Mesendoderm (in vitro differentiated cells): ENCODE measurements at regions not wholly inside any gene's neighbourhood (a gene's known extent, or its start where the extent isn't known, plus 50 kb on each side); places are given as distances from the start of the nearest gene placed in this dataset.
A peak's percentile ranks its signal among the peaks of the same experiment; 100 is the strongest.

Source experiments
- DNase-seq: peaks from one replicate; pipeline ENCODE4 v3.0.0; 2013
- H2AK5ac ChIP-seq: 2 replicates; pipeline ENCODE4 v1.6.1; 2013; ENCODE audit warnings: low read length, inconsistent platforms
- H2BK120ac ChIP-seq: 2 replicates; pipeline ENCODE4 v1.6.1; 2013; ENCODE audit warnings: low read depth, mild to moderate bottlenecking, low read length, moderate library complexity, mixed read lengths
- H2BK15ac ChIP-seq: replicated peaks from 2 replicates; pipeline ENCODE4 v1.6.1; 2013; ENCODE audit warnings: low read depth, mild to moderate bottlenecking, moderate library complexity
- H2BK5ac ChIP-seq: 2 replicates; pipeline ENCODE4 v1.6.1; 2013; ENCODE audit warnings: low read length, inconsistent platforms
- H3K18ac ChIP-seq: 2 replicates; pipeline ENCODE4 v1.6.1; 2013; ENCODE audit warnings: mild to moderate bottlenecking, low read length, mixed read lengths
- H3K23ac ChIP-seq: one replicate; pipeline ENCODE4 v1.6.1; 2013; ENCODE audit warnings: low read length
- H3K27ac ChIP-seq: 2 replicates; pipeline ENCODE4 v1.5.1; 2013; ENCODE audit warnings: low read depth, mild to moderate bottlenecking, inconsistent platforms, low read length, moderate library complexity
- H3K27me3 ChIP-seq: 2 replicates; pipeline ENCODE4 v1.6.1; 2013; ENCODE audit warnings: low read length, control low read depth, mild to moderate bottlenecking, inconsistent platforms; ENCODE audit not compliant: insufficient read depth, poor library complexity
- H3K36me3 ChIP-seq: 2 replicates; pipeline ENCODE4 v1.6.1; 2013; ENCODE audit warnings: low read length, inconsistent platforms; ENCODE audit not compliant: control insufficient read depth, insufficient read depth
- H3K4ac ChIP-seq: one replicate; pipeline ENCODE4 v1.6.1; 2013; ENCODE audit warnings: low read depth, mild to moderate bottlenecking, low read length, moderate library complexity
- H3K4me1 ChIP-seq: 2 replicates; pipeline ENCODE4 v1.6.1; 2013; ENCODE audit warnings: low read depth, low read length, inconsistent platforms; ENCODE audit not compliant: control insufficient read depth
- H3K4me2 ChIP-seq: 2 replicates; pipeline ENCODE4 v1.6.1; 2013; ENCODE audit warnings: low read length
- H3K4me3 ChIP-seq: 2 replicates; pipeline ENCODE4 v1.5.1; 2013; ENCODE audit warnings: mild to moderate bottlenecking, low read length
- H3K56ac ChIP-seq: one replicate; pipeline ENCODE4 v1.6.1; 2013; ENCODE audit warnings: low read length
- H3K79me1 ChIP-seq: 2 replicates; pipeline ENCODE4 v1.6.1; 2013; ENCODE audit warnings: low read length, inconsistent platforms
- H3K79me2 ChIP-seq: 2 replicates; pipeline ENCODE4 v1.6.1; 2013; ENCODE audit warnings: mild to moderate bottlenecking, low read length; ENCODE audit not compliant: control insufficient read depth, insufficient read depth
- H3K9ac ChIP-seq: 2 replicates; pipeline ENCODE4 v1.6.1; 2013; ENCODE audit warnings: low read length, inconsistent platforms
- H4K5ac ChIP-seq: one replicate; pipeline ENCODE4 v1.6.1; 2013; ENCODE audit warnings: low read length
- H4K8ac ChIP-seq: one replicate; pipeline ENCODE4 v1.6.1; 2013; ENCODE audit warnings: low read depth, mild to moderate bottlenecking, control low read depth, low read length, moderate library complexity
- WGBS: extraction: QIAGEN DNeasy Blood & Tissue Kit; methylation state at CpG from one replicate; pipeline ENCODE4 v1.1.7; 2013; ENCODE audit warnings: low lambda C conversion rate, missing lambda C conversion rate; ENCODE audit not compliant: insufficient coverage; ENCODE audit errors: extremely low coverage; 5-methylcytosine and 5-hydroxymethylcytosine counted together

GRCh38 chr15:69729167-69729748, 276.6 kb downstream of the RPLP1 start:
- DNase-seq, result peak; percentile 40
- Histone ChIP-seq H3K23ac (no peak overlapping the region), H3K4me3 (no peak overlapping the region), H3K4ac (no peak overlapping the region), H3K18ac (no peak overlapping the region), H3K27ac (no peak overlapping the region), H3K4me2 (no peak overlapping the region), H3K4me1 (no peaks in the 10 kb centered on the region), H4K5ac (no peak overlapping the region), H3K36me3 (no peaks in the 10 kb centered on the region), H4K8ac (no peak overlapping the region), H2BK15ac (no peak overlapping the region), H2AK5ac (no peak overlapping the region), H2BK120ac (no peak overlapping the region), H2BK5ac (no peak overlapping the region), H3K9ac (no peak overlapping the region), H3K56ac (no peak overlapping the region), H3K27me3 (no peaks in the 10 kb centered on the region), H3K79me1 (no peaks in the 10 kb centered on the region), H3K79me2 (no peaks in the 10 kb centered on the region)
- WGBS, result no CpG with 5 or more reads among the region's 9 CpGs

- no peak for DNase-seq
- no peaks in the 10 kb centered on the region for H3K79me2 ChIP-seq
- no peak overlapping the region for H3K9ac ChIP-seq
- H2BK15ac ChIP-seq, result no peak overlapping the region
- no peaks in the 10 kb centered on the region for H3K27me3 ChIP-seq
- no peak overlapping the region for H2BK5ac ChIP-seq
- no peak overlapping the region for H3K4me2 ChIP-seq
- no peaks in the 10 kb centered on the region for H3K79me1 ChIP-seq
- H3K36me3 ChIP-seq, result no peaks in the 10 kb centered on the region
- no peak overlapping the region for H3K23ac ChIP-seq
- no peak overlapping the region for H3K27ac ChIP-seq
- no peak overlapping the region for H2BK120ac ChIP-seq
- no peak overlapping the region for H4K5ac ChIP-seq
- H3K18ac ChIP-seq, result no peak overlapping the region
- H3K4me3 ChIP-seq, result no peak overlapping the region
- no peaks in the 10 kb centered on the region for H3K4me1 ChIP-seq
- no peak overlapping the region for H3K56ac ChIP-seq
- H3K4ac ChIP-seq, result no peak overlapping the region
- no peak overlapping the region for H2AK5ac ChIP-seq
- WGBS, result no CpG with 5 or more reads among the region's 13 CpGs
- no peak overlapping the region for H4K8ac ChIP-seq
Observed at GRCh38 chr15:69730281-69731080, 277.9 kb downstream of the RPLP1 start.

GRCh38 chr15:69731081-69731330, 278.4 kb downstream of the RPLP1 start:
- DNase-seq, result no peak
- no peak overlapping the region for H3K56ac ChIP-seq
- no peaks in the 10 kb centered on the region for H3K79me1 ChIP-seq
- no peaks in the 10 kb centered on the region for H3K79me2 ChIP-seq
- H3K4me3 ChIP-seq, result no peak overlapping the region
- no peak overlapping the region for H2BK5ac ChIP-seq
- no peak overlapping the region for H3K4ac ChIP-seq
- H3K23ac ChIP-seq, result no peak overlapping the region
- H2AK5ac ChIP-seq, result no peak overlapping the region
- no peak overlapping the region for H2BK15ac ChIP-seq
- no peak overlapping the region for H3K9ac ChIP-seq
- no peaks in the 10 kb centered on the region for H3K36me3 ChIP-seq
- no CpG with 5 or more reads among the region's 2 CpGs for WGBS
- H3K27me3 ChIP-seq, result no peaks in the 10 kb centered on the region
- H2BK120ac ChIP-seq, result no peak overlapping the region
- no peak overlapping the region for H3K18ac ChIP-seq
- no peak overlapping the region for H4K8ac ChIP-seq
- H3K4me2 ChIP-seq, result no peak overlapping the region
- H3K27ac ChIP-seq, result no peak overlapping the region
- no peaks in the 10 kb centered on the region for H3K4me1 ChIP-seq
- no peak overlapping the region for H4K5ac ChIP-seq

- WGBS, result no CpG with 5 or more reads among the region's 3 CpGs
- Histone ChIP-seq H3K9ac (no peak overlapping the region), H3K79me2 (no peaks in the 10 kb centered on the region), H4K8ac (no peak overlapping the region), H3K4me2 (no peak overlapping the region), H3K4me3 (no peak overlapping the region), H3K23ac (no peak overlapping the region), H2BK5ac (no peak overlapping the region), H2BK15ac (no peak overlapping the region), H4K5ac (no peak overlapping the region), H3K4me1 (no peaks in the 10 kb centered on the region), H3K56ac (no peak overlapping the region), H2AK5ac (no peak overlapping the region), H3K4ac (no peak overlapping the region), H3K18ac (no peak overlapping the region), H3K79me1 (no peaks in the 10 kb centered on the region), H3K27me3 (no peaks in the 10 kb centered on the region), H3K27ac (no peak overlapping the region), H3K36me3 (no peaks in the 10 kb centered on the region), H2BK120ac (no peak overlapping the region)
- no peak for DNase-seq
Observed at GRCh38 chr15:69731581-69731980, 279.0 kb downstream of the RPLP1 start.

GRCh38 chr15:69732133-69732532, 279.5 kb downstream of the RPLP1 start:
- Histone ChIP-seq H3K27ac (no peak overlapping the region), H3K4ac (no peak overlapping the region), H3K4me3 (no peak overlapping the region), H3K27me3 (no peaks in the 10 kb centered on the region), H3K36me3 (no peaks in the 10 kb centered on the region), H3K4me2 (no peak overlapping the region), H4K8ac (no peak overlapping the region), H2BK5ac (no peak overlapping the region), H2BK15ac (no peak overlapping the region), H2AK5ac (no peak overlapping the region), H3K4me1 (no peaks in the 10 kb centered on the region), H3K79me1 (no peaks in the 10 kb centered on the region), H2BK120ac (no peak overlapping the region), H3K79me2 (no peaks in the 10 kb centered on the region), H3K23ac (no peak overlapping the region), H3K9ac (no peak overlapping the region), H3K56ac (no peak overlapping the region), H4K5ac (no peak overlapping the region), H3K18ac (no peak overlapping the region)
- WGBS, result no CpG with 5 or more reads among the region's 1 CpG
- no peak for DNase-seq

GRCh38 chr15:69734699-69735098, 282.1 kb downstream of the RPLP1 start:
- H3K4me1 ChIP-seq, result no peaks in the 10 kb centered on the region
- no peak overlapping the region for H3K27ac ChIP-seq
- H2BK120ac ChIP-seq, result no peak overlapping the region
- no peaks in the 10 kb centered on the region for H3K79me2 ChIP-seq
- no peak overlapping the region for H2BK15ac ChIP-seq
- H3K4ac ChIP-seq, result no peak overlapping the region
- H3K4me2 ChIP-seq, result no peak overlapping the region
- H3K9ac ChIP-seq, result no peak overlapping the region
- WGBS, result no CpG with 5 or more reads among the region's 5 CpGs
- H3K4me3 ChIP-seq, result no peak overlapping the region
- H4K5ac ChIP-seq, result no peak overlapping the region
- no peaks in the 10 kb centered on the region for H3K79me1 ChIP-seq
- no peak overlapping the region for H3K18ac ChIP-seq
- no peak overlapping the region for H2BK5ac ChIP-seq
- H2AK5ac ChIP-seq, result no peak overlapping the region
- no peaks in the 10 kb centered on the region for H3K27me3 ChIP-seq
- H3K23ac ChIP-seq, result no peak overlapping the region
- no peak for DNase-seq
- H3K36me3 ChIP-seq, result no peaks in the 10 kb centered on the region
- no peak overlapping the region for H3K56ac ChIP-seq
- no peak overlapping the region for H4K8ac ChIP-seq
